BJ (cell line): ENCODE measurements at regions not wholly inside any gene's neighbourhood (a gene's known extent, or its start where the extent isn't known, plus 50 kb on each side); places are given as distances from the start of the nearest gene placed in this dataset.

Source experiments
- CTCF ChIA-PET: fragments of 350-600 bp; formaldehyde crosslinking; extraction: SDS; loops from one replicate; lab custom pipeline; 2021; ENCODE audit warnings: antibody characterized with exemption, inconsistent platforms; lab: Yijun Ruan, JAX
- POLR2A ChIA-PET: fragments of 300-600 bp; sonication (Branson Sonifier 250); formaldehyde crosslinking; extraction: SDS; loops from one replicate; lab custom pipeline; 2021; ENCODE audit warnings: antibody characterized with exemption; lab: Charles Lee
- DNase-seq: peaks from one replicate; pipeline ENCODE4 v3.0.0-alpha.2; 2011; ENCODE audit warnings: low read depth
- H3K27me3 ChIP-seq: 2 replicates; pipeline ENCODE4 v1.6.0; 2011; ENCODE audit warnings: low read length; ENCODE audit not compliant: control insufficient read depth, insufficient read depth
- H3K36me3 ChIP-seq: 2 replicates; pipeline ENCODE4 v1.5.1; 2011; ENCODE audit warnings: low read length; ENCODE audit not compliant: control insufficient read depth, insufficient read depth
- H3K4me3 ChIP-seq: 2 replicates; pipeline ENCODE4 v1.5.1; 2011; ENCODE audit warnings: low read depth, mild to moderate bottlenecking, control low read depth, low read length
- CTCF ChIP-seq: IDR thresholded peaks from 2 replicates; pipeline ENCODE4 v1.5.1; 2011; ENCODE audit warnings: low read depth, mild to moderate bottlenecking, control low read depth, inconsistent platforms, low read length, moderate library complexity; ENCODE audit not compliant: insufficient read depth

GRCh38 chr20:52665441-52665840, 306.7 kb upstream of the TSHZ2 start:
- Histone ChIP-seq H3K27me3 (no peaks in the 10 kb centered on the region), H3K36me3 (no peaks in the 10 kb centered on the region), H3K4me3 (no peak overlapping the region)
- ChIA-PET CTCF (interaction anchor here (1.0 kb wide), 1 partner anchor 10 kb away, joined by 3 read pairs; no protein-coding TSS in a partner anchor), POLR2A (no interaction called here)
- TF ChIP-seq CTCF, result no peak
- no peak for DNase-seq

GRCh38 chr20:52655395-52655794, 316.8 kb upstream of the TSHZ2 start:
- POLR2A ChIA-PET, result no interaction called here
- CTCF ChIA-PET, result interaction anchor here (0.7 kb wide), 1 partner anchor 9 kb away, joined by 3 read pairs; no protein-coding TSS in a partner anchor
- Histone ChIP-seq H3K4me3 (no peak overlapping the region), H3K27me3 (no peaks in the 10 kb centered on the region), H3K36me3 (no peaks in the 10 kb centered on the region)
- no peak for TF ChIP-seq CTCF
- DNase-seq, result no peak

GRCh38 chr20:52654567-52654966, 317.6 kb upstream of the TSHZ2 start:
- no peak for TF ChIP-seq CTCF
- DNase-seq, result no peak
- Histone ChIP-seq H3K27me3 (no peaks in the 10 kb centered on the region), H3K36me3 (no peaks in the 10 kb centered on the region), H3K4me3 (no peak overlapping the region)
- POLR2A ChIA-PET, result no interaction called here
- CTCF ChIA-PET, result no interaction called here

- Histone ChIP-seq H3K27me3 (no peaks in the 10 kb centered on the region), H3K36me3 (no peaks in the 10 kb centered on the region), H3K4me3 (no peak overlapping the region)
- TF ChIP-seq CTCF, result no peak
- ChIA-PET POLR2A (no interaction called here), CTCF (no interaction called here)
- no peak for DNase-seq
Observed at GRCh38 chr20:52652271-52652670, 319.9 kb upstream of the TSHZ2 start.

GRCh38 chr20:52649727-52650126, 322.4 kb upstream of the TSHZ2 start:
- TF ChIP-seq CTCF, result no peak

More at GRCh38 chr20:52649727-52650126, 322.4 kb upstream of the TSHZ2 start:
- POLR2A ChIA-PET, result no interaction called here
- no peak overlapping the region for H3K4me3 ChIP-seq
- no peaks in the 10 kb centered on the region for H3K36me3 ChIP-seq
- CTCF ChIA-PET, result interaction anchor here (0.5 kb wide), 1 partner anchor 353 kb away, joined by 3 read pairs; no protein-coding TSS in a partner anchor
- no peaks in the 10 kb centered on the region for H3K27me3 ChIP-seq
- DNase-seq, result no peak
